ENCODE measurements at regions not wholly inside any gene's neighbourhood (a gene's known extent, or its start where the extent isn't known, plus 50 kb on each side); places are given as distances from the start of the nearest gene placed in this dataset.
A peak's percentile ranks its signal among the peaks of the same experiment; 100 is the strongest.

DNA sequence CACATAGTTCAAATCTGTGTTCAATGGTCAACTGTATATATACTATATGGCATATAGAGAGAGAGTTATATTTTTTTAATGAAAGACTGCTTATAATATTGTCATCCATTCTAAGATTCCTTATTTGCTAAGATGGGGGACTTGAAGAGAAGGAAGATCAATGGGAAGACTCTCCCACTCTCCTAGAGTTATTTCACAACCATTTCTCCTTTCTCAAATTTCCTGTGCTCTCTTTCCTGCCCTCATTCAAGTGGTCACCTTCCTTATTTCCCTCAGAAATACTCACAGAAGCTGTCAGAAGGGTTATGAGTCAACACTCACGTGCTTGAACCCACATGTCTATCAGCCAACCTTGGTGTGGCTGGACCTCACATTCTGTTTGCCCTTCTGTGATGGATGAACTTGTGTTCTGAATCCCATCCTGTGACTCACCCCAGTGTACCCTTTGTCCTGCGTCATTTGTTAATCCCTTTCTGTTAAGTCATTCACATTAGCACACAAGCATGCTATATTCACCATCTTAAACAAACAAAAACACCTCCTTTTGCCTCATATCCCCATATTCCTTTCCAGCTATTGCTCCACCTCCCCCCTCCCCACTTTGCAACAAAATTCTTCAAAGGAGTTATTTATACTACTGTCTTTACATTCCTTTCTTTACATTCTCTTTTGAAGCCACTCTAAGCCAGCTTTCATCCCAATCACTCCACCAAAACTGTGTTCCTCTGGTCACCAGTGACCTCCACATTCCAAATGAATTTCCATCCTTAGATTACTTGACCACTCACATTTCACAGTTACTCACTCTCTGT, 279.3 kb upstream of the TCF21 start:
- BruUV-seq (replicated peaks) = no TSS peak
- Histone ChIP-seq H3K27ac (ENCODE audit: insufficient read depth, low read depth, low read length) (peak overlapping the region; percentile 72), H3K9me3 (replicated peaks; ENCODE audit: control insufficient read depth, insufficient read depth, low read length) (no peaks in the 10 kb centered on the region), H2AFZ (ENCODE audit: low read depth, low read length) (peak overlapping the region; percentile 23), H3K36me3 (ENCODE audit: control insufficient read depth in 2 of 2, extremely low read depth in 1 of 2, insufficient read depth in 2 of 2, low read length in 2 of 2) (no peaks in the 10 kb centered on the region), H3K9ac (replicated peaks; ENCODE audit: extremely low read depth, insufficient read depth, low read length) (no peak overlapping the region), H3K27me3 (ENCODE audit: control insufficient read depth in 2 of 2, insufficient read depth in 2 of 2, low read length in 2 of 2) (no peaks in the 10 kb centered on the region), H3K79me2 (ENCODE audit: control insufficient read depth, insufficient read depth, low read length) (no peaks in the 10 kb centered on the region), H3K4me1 (ENCODE audit: control insufficient read depth, extremely low read depth, insufficient read depth, low read length) (peaks cover 5% of the 10 kb centered on the region), H4K20me1 (replicated peaks; ENCODE audit: control insufficient read depth, extremely low read depth, insufficient read depth, low read length) (no peaks in the 10 kb centered on the region), H3K4me2 (ENCODE audit: insufficient read depth, low read length) (no peak overlapping the region), H3K4me3 (replicated peaks in 1 of 3; ENCODE audit: insufficient read depth in 1 of 3, low read depth in 1 of 3, low read length in 3 of 3) (no peak overlapping the region), H3K9me1 (replicated peaks; ENCODE audit: control insufficient read depth, extremely low read depth, insufficient read depth, low read length) (no peaks in the 10 kb centered on the region)
- intact Hi-C loops (cut with micrococcal nuclease) = no loop called here
- ChIA-PET POLR2A (no interaction called here), CTCF (interaction anchor here (0.9 kb wide), 1 partner anchor 307 kb away, joined by 3 read pairs; no protein-coding TSS in a partner anchor)
- FAIRE-seq (peak; percentile 87), DNase-seq (ENCODE audit: low read depth, low spot score) (peak; percentile 75)
- peak; percentile 79 for TF ChIP-seq GATA2 (IDR thresholded peaks at IDR 0.05; ENCODE audit: insufficient read depth, insufficient read length, low read depth, low read length)
- TF ChIP-seq FOS (IDR thresholded peaks at IDR 0.05; ENCODE audit: borderline replicate concordance, insufficient read depth, low read length) = peak; percentile 98
- no peak for TF ChIP-seq MYC (IDR thresholded peaks at IDR 0.05; ENCODE audit: low read depth, low read length)
- peak; percentile 65 for TF ChIP-seq POLR2AphosphoS5 (IDR thresholded peaks at IDR 0.05; ENCODE audit: insufficient read depth, low read depth, low read length)
- TF ChIP-seq, protein P1, sequence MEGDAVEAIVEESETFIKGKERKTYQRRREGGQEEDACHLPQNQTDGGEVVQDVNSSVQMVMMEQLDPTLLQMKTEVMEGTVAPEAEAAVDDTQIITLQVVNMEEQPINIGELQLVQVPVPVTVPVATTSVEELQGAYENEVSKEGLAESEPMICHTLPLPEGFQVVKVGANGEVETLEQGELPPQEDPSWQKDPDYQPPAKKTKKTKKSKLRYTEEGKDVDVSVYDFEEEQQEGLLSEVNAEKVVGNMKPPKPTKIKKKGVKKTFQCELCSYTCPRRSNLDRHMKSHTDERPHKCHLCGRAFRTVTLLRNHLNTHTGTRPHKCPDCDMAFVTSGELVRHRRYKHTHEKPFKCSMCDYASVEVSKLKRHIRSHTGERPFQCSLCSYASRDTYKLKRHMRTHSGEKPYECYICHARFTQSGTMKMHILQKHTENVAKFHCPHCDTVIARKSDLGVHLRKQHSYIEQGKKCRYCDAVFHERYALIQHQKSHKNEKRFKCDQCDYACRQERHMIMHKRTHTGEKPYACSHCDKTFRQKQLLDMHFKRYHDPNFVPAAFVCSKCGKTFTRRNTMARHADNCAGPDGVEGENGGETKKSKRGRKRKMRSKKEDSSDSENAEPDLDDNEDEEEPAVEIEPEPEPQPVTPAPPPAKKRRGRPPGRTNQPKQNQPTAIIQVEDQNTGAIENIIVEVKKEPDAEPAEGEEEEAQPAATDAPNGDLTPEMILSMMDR (IDR thresholded peaks at IDR 0.05; ENCODE audit: extremely low read depth in 1 of 2, insufficient read depth in 1 of 2, low read depth in 1 of 2, low read length in 2 of 2) = no peak
- no peak for TF ChIP-seq POLR2A (IDR thresholded peaks at IDR 0.05; ENCODE audit: low read depth, low read length)
- TF ChIP-seq, protein P2, sequence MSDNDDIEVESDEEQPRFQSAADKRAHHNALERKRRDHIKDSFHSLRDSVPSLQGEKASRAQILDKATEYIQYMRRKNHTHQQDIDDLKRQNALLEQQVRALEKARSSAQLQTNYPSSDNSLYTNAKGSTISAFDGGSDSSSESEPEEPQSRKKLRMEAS (IDR thresholded peaks at IDR 0.05; ENCODE audit: insufficient read depth, insufficient read length) = peak; percentile 12
- TF ChIP-seq JUN (IDR thresholded peaks at IDR 0.05; ENCODE audit: borderline replicate concordance, insufficient read depth, insufficient read length, low read depth) = peak; percentile 65
- no peak for TF ChIP-seq EZH2 (IDR thresholded peaks at IDR 0.05; ENCODE audit: borderline replicate concordance, low read depth, low read length, severe bottlenecking)
- dilution Hi-C loops (cut with MboI; ENCODE audit: extremely low pct_ligation_motif_present, low sequenced_read_pairs) = no loop called here
